22Rv1 (cell line): ENCODE measurements at regions not wholly inside any gene's neighbourhood (a gene's known extent, or its start where the extent isn't known, plus 50 kb on each side); places are given as distances from the start of the nearest gene placed in this dataset.

Experiments used
- H3K27ac ChIP-seq: fragments of 450-650 bp; 2 replicates; pipeline ENCODE4 v1.5.1; 2017
- CTCF ChIP-seq: fragments of 450-650 bp; IDR thresholded peaks from 2 replicates; pipeline ENCODE4 v1.5.1; 2017; ENCODE audit warnings: mild to moderate bottlenecking
- ZFX ChIP-seq: fragments of 450-650 bp; IDR thresholded peaks from 2 replicates; pipeline ENCODE4 v1.6.1; 2017; ENCODE audit warnings: antibody characterized with exemption, borderline replicate concordance

GRCh38 chr15:72953306-72953705 lies 99.0 kb upstream of the NEO1 start:
- TF ChIP-seq ZFX (no peak), CTCF (no peak)
- H3K27ac ChIP-seq = no peak overlapping the region

DNA sequence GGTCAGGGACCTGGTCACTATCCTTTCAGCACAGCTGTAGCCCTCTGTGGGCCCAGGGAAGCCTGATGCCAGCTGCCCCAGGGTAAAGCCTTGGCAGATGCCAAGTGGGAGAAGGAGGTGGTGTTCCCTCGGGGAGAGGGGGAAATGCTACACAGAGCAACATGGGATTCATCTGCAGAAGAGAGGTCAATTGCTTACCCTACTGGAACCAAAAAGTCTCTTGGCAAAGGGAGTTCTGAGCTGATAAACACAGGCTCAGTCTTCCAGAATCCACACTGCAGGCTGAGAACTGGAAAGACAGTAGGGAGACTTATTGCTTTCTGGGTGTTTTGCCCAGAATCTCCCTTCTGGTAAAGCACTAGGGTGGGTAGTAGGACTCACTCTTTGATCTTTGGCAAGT lies 100.1 kb upstream of the NEO1 start:
- no peak overlapping the region for H3K27ac ChIP-seq
- TF ChIP-seq ZFX (no peak), CTCF (no peak)

DNA sequence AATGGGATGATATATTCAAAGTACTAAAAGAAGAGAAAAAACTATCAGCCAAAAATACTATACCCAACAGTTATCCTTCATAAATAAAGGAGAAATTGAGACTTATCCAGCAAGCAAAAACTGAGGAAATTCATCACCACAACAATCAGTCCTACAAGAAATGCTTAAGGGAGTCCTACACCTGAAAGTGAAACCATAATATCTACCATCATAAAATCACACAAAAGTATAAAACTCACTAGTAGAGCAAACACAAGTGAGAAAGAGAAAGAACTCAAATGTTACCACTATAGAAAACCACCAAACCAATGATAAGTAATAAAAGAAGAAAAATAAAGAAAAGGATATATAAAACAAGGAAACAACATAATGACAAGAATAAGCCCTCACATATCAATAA lies 103.6 kb upstream of the NEO1 start:
- no peak overlapping the region for H3K27ac ChIP-seq
- TF ChIP-seq ZFX (no peak), CTCF (no peak)

- TF ChIP-seq ZFX (no peak), CTCF (no peak)
- H3K27ac ChIP-seq = no peak overlapping the region
Observed at GRCh38 chr15:72947709-72948108, 104.6 kb upstream of the NEO1 start.

DNA sequence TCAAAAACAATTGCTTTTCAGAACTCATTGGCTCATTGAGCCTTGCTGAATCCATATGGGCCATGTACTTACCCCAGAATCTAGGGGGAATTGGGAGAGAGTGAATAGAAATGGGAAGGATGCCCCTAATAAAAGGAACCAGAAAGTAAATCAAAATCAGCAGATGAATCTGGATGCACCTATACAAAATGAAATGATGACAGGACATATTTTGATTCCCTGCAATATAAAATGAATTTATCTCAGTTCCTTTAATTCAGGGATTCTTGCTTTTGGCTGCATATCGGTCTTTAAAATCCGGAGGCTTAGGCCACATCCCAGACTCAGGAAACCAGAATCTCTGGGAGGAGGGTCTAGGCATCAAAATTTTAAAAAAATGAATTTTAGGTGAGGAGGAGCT lies 107.7 kb upstream of the NEO1 start:
- TF ChIP-seq ZFX (no peak), CTCF (no peak)
- no peak overlapping the region for H3K27ac ChIP-seq

DNA sequence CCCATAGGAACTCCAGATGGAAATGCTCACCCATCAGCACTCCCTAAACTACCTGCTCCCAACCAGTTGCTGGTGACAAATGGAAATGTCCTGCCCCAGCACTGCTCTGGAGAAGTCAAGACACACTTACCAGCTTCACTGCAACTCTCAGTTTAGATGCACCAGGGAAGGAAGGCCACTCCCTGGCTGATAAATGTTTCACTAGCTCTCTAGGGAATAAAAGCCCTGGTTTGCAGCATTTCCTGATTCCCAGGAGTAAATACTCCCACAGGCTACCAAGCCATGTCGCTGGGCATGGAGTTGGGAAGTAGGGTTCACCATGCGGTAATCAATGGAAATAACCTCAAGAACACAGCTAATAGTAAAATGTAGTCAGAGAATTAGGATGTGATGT lies 112.0 kb upstream of the NEO1 start:
- H3K27ac ChIP-seq = no peak overlapping the region
- TF ChIP-seq CTCF = no peak
- no peak for TF ChIP-seq ZFX

DNA sequence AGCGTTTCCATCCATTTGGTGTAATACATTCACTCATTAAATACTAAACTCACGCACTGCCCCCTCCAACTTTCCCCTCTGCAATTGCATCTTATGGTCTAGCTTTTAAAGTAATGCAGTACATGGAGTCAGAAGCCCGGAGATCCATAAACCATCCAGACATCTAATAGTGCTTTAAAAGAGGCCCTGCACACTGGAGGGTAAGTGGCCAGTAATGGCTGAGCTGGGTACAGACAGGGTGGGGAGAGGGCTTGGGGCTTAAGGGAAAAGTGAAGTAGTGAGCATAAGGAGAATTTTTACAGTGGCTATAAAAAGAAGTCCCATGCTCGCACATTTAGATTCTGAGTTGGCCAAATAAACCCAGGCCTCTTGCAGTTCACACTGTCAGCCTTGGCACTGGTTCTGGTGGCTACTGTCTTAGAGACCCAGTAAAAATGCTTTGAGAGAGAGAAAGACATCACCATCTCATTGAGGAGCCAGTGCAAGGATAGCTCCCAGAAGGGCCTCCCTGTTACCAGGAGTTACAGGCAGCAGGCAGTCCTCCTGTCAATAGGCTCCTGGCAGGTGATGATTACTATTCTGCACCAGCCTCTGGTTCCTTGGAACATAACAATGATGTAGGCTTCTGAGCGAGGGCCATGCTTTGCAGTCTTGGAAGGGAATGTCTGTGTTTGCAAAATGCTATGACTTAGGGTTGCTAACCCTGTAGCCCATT lies 112.6 kb upstream of the NEO1 start:
- H3K27ac ChIP-seq = no peak overlapping the region
- TF ChIP-seq CTCF (no peak), ZFX (no peak)
